ENCODE measurements at regions not wholly inside any gene's neighbourhood (a gene's known extent, or its start where the extent isn't known, plus 50 kb on each side); places are given as distances from the start of the nearest gene placed in this dataset.

- Histone ChIP-seq H3K9ac (ENCODE audit: low read length) (no peak overlapping the region), H3K27ac (ENCODE audit: low read depth, low read length) (no peak overlapping the region), H3K4me1 (ENCODE audit: insufficient read depth, low read length) (no peaks in the 10 kb centered on the region), H3K27me3 (ENCODE audit: insufficient read depth, low read length) (no peaks in the 10 kb centered on the region), H3K79me2 (ENCODE audit: insufficient read depth, low read length) (no peaks in the 10 kb centered on the region), H4K20me1 (ENCODE audit: insufficient read depth, low read length) (no peaks in the 10 kb centered on the region), H3K4me3 (ENCODE audit: insufficient read depth, low read depth, low read length) (no peak overlapping the region), H3K36me3 (ENCODE audit: insufficient read depth, low read length) (no peaks in the 10 kb centered on the region), H2AFZ (ENCODE audit: low read depth, low read length) (no peak overlapping the region), H3K4me2 (ENCODE audit: low read length) (no peak overlapping the region), H3K9me3 (ENCODE audit: insufficient read depth, low read depth, low read length) (no peaks in the 10 kb centered on the region)
- FAIRE-seq (no peak), DNase-seq (ENCODE audit: low read depth) (no peak)
- Mint-ChIP-seq H3K27ac (ENCODE audit: unreplicated experiment) (no peak overlapping the region), H3K27me3 (ENCODE audit: low read depth, unreplicated experiment) (no peaks in the 10 kb centered on the region), H3K36me3 (ENCODE audit: low read depth, unreplicated experiment) (no peaks in the 10 kb centered on the region), H3K4me3 (ENCODE audit: unreplicated experiment) (no peak overlapping the region), H3K4me1 (ENCODE audit: low read depth, unreplicated experiment) (peaks cover 2% of the 10 kb centered on the region), H3K9me3 (ENCODE audit: unreplicated experiment) (no peaks in the 10 kb centered on the region)
- TF ChIP-seq CTCF (IDR thresholded peaks at IDR 0.05; ENCODE audit: insufficient read depth, low read depth, low read length) (no peak), EZH2 (IDR thresholded peaks at IDR 0.05; ENCODE audit: insufficient read depth, low read length) (no peak)
These were observed 167.1 kb upstream of the DAB1 start for GRCh38 chr1:57590978-57591377.

DNA sequence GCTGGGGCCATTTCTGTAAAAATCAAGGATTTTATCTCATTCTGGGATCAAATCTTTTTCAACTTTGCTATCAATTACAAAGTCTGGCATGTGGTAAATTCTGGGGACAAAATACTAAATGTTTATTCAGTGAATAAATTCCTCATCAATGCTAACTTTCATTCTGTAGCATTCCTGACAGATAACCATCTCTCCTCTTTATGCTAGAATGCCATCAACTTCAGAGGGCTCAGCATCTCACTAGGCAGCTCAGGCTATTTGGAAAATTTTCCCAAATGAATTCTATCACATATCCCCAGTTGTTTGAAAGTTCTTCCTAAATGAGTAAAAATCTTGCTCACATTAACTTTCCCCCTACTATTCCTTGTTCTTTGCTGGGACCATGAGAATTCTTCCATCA lies 163.0 kb upstream of the DAB1 start:
- DNase-seq (ENCODE audit: low read depth) = no peak
- Histone ChIP-seq H3K4me1 (ENCODE audit: insufficient read depth, low read length) (no peaks in the 10 kb centered on the region), H2AFZ (ENCODE audit: low read depth, low read length) (no peak overlapping the region), H3K9ac (ENCODE audit: low read length) (no peak overlapping the region), H3K27me3 (ENCODE audit: insufficient read depth, low read length) (no peaks in the 10 kb centered on the region), H3K4me3 (ENCODE audit: insufficient read depth, low read depth, low read length) (no peak overlapping the region), H3K9me3 (ENCODE audit: insufficient read depth, low read depth, low read length) (no peaks in the 10 kb centered on the region), H3K27ac (ENCODE audit: low read depth, low read length) (no peak overlapping the region), H4K20me1 (ENCODE audit: insufficient read depth, low read length) (no peaks in the 10 kb centered on the region), H3K4me2 (ENCODE audit: low read length) (no peak overlapping the region), H3K36me3 (ENCODE audit: insufficient read depth, low read length) (no peaks in the 10 kb centered on the region), H3K79me2 (ENCODE audit: insufficient read depth, low read length) (no peaks in the 10 kb centered on the region)
- peaks cover 2% of the 10 kb centered on the region for H3K4me1 Mint-ChIP-seq (ENCODE audit: low read depth, unreplicated experiment)
- H3K27ac Mint-ChIP-seq (ENCODE audit: unreplicated experiment) = no peak overlapping the region
- no peak overlapping the region for H3K4me3 Mint-ChIP-seq (ENCODE audit: unreplicated experiment)
- peaks cover 2% of the 10 kb centered on the region for H3K9me3 Mint-ChIP-seq (ENCODE audit: unreplicated experiment)
- peaks cover 2% of the 10 kb centered on the region for H3K27me3 Mint-ChIP-seq (ENCODE audit: low read depth, unreplicated experiment)
- no peaks in the 10 kb centered on the region for H3K36me3 Mint-ChIP-seq (ENCODE audit: low read depth, unreplicated experiment)
- no peak for FAIRE-seq
- TF ChIP-seq CTCF (IDR thresholded peaks at IDR 0.05; ENCODE audit: insufficient read depth, low read depth, low read length) (no peak), EZH2 (IDR thresholded peaks at IDR 0.05; ENCODE audit: insufficient read depth, low read length) (no peak)

DNA sequence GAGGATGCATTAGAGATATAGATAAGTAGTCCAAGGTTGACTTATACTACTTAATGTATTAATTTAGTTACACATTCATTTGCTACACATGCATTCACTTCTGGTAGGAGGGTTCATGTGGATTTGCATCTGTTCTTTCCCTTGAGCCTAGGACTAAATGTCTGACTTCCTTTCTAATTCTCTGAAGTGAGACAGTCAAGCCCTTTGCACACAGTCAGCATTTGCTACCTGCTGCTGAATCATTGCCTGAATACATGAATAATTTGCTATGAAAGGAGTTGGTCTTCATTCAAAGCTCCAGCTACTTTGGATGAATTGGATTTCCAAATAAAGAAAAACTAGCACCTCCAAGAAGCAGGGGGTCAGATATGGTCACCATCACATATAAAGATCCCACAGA lies 154.8 kb upstream of the DAB1 start:
- Histone ChIP-seq H3K9me3 (ENCODE audit: insufficient read depth, low read depth, low read length) (no peaks in the 10 kb centered on the region), H4K20me1 (ENCODE audit: insufficient read depth, low read length) (no peaks in the 10 kb centered on the region), H3K27me3 (ENCODE audit: insufficient read depth, low read length) (no peaks in the 10 kb centered on the region), H3K36me3 (ENCODE audit: insufficient read depth, low read length) (no peaks in the 10 kb centered on the region), H3K27ac (ENCODE audit: low read depth, low read length) (no peak overlapping the region), H3K9ac (ENCODE audit: low read length) (no peak overlapping the region), H3K4me2 (ENCODE audit: low read length) (no peak overlapping the region), H3K4me3 (ENCODE audit: insufficient read depth, low read depth, low read length) (no peak overlapping the region), H3K79me2 (ENCODE audit: insufficient read depth, low read length) (no peaks in the 10 kb centered on the region), H3K4me1 (ENCODE audit: insufficient read depth, low read length) (no peaks in the 10 kb centered on the region), H2AFZ (ENCODE audit: low read depth, low read length) (no peak overlapping the region)
- DNase-seq (ENCODE audit: low read depth) (no peak), FAIRE-seq (no peak)
- Mint-ChIP-seq H3K27ac (ENCODE audit: unreplicated experiment) (no peak overlapping the region), H3K9me3 (ENCODE audit: unreplicated experiment) (no peaks in the 10 kb centered on the region), H3K4me1 (ENCODE audit: low read depth, unreplicated experiment) (no peaks in the 10 kb centered on the region), H3K4me3 (ENCODE audit: unreplicated experiment) (no peak overlapping the region), H3K36me3 (ENCODE audit: low read depth, unreplicated experiment) (no peaks in the 10 kb centered on the region), H3K27me3 (ENCODE audit: low read depth, unreplicated experiment) (peaks cover 7% of the 10 kb centered on the region)
- no peak for TF ChIP-seq EZH2 (IDR thresholded peaks at IDR 0.05; ENCODE audit: insufficient read depth, low read length)
- TF ChIP-seq CTCF (IDR thresholded peaks at IDR 0.05; ENCODE audit: insufficient read depth, low read depth, low read length) = no peak

Data from astrocyte (in vitro differentiated cells and primary cell).